Mucosa of stomach (tissue), 1 donor: ENCODE measurements at regions not wholly inside any gene's neighbourhood (a gene's known extent, or its start where the extent isn't known, plus 50 kb on each side); places are given as distances from the start of the nearest gene placed in this dataset.

ENCODE experiments used
- H3K27me3 ChIP-seq: one replicate; pipeline ENCODE4 v1.7.0; 2013; ENCODE audit warnings: mild to moderate bottlenecking, low read length; ENCODE audit not compliant: control insufficient read depth, insufficient read depth
- H3K36me3 ChIP-seq: one replicate; pipeline ENCODE4 v1.7.0; 2013; ENCODE audit warnings: low read length; ENCODE audit not compliant: control insufficient read depth, insufficient read depth
- H3K4me1 ChIP-seq: one replicate; pipeline ENCODE4 v1.7.0; 2013; ENCODE audit warnings: mild to moderate bottlenecking, low read length; ENCODE audit not compliant: control insufficient read depth, insufficient read depth
- H3K4me3 ChIP-seq: one replicate; pipeline ENCODE4 v1.7.0; 2013; ENCODE audit warnings: low read length
- H3K9ac ChIP-seq: one replicate; pipeline ENCODE4 v1.7.0; 2013; ENCODE audit warnings: mild to moderate bottlenecking, low read length, moderate library complexity
- H3K9me3 ChIP-seq: one replicate; pipeline ENCODE4 v1.7.0; 2013; ENCODE audit warnings: mild to moderate bottlenecking, low read length, moderate library complexity; ENCODE audit not compliant: control insufficient read depth
- donor health status: Pancreatic carcinoma.

DNA sequence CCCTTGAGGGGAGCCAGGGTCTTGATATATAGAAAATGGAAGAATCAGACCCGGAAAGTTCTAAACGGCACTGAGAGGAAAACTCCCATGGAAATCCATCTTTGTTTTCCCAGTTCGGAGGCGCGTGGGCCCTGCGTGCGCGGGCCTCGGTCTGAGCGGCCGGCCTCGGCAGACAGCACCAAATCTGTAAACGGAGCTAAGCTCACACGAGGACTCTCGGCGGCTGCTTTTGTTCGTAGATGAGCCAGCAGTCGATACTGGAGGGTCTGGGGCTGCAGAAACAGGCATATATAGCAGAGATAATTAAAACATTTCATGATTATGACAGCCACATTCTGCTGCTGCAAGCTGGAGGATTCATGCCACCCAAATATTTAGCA lies 68.5 kb upstream of the PPARA start:
- H3K9ac ChIP-seq: peak overlapping the region; percentile 96
- peaks cover 87% of the 10 kb centered on the region for H3K4me1 ChIP-seq
- no peaks in the 10 kb centered on the region for H3K9me3 ChIP-seq
- no peaks in the 10 kb centered on the region for H3K27me3 ChIP-seq
- peak overlapping the region; percentile 26 for H3K4me3 ChIP-seq
- H3K36me3 ChIP-seq: peaks cover 8% of the 10 kb centered on the region

DNA sequence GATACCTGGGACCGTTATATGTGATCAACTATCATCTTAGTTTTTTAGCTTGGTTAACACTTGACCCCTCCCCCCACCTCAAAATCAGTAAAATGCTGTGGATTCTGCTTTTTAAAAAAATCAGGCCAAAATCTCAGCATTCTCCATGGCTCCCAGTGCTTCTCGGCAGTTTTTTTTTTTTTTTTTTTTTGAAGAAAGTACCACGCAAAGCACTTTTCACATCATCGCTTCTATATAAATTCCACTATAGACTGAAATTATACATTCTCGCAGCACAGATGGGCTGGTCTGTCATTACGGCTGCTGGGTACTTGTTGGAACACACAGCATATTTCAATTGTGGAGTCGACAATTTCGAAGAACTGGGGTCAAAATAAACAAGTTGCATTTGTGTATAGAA lies 67.7 kb upstream of the PPARA start:
- Histone ChIP-seq H3K9me3 (no peaks in the 10 kb centered on the region), H3K9ac (peak overlapping the region; percentile 38), H3K36me3 (peaks cover 16% of the 10 kb centered on the region), H3K27me3 (no peaks in the 10 kb centered on the region), H3K4me1 (peaks cover 87% of the 10 kb centered on the region), H3K4me3 (no peak overlapping the region)

DNA sequence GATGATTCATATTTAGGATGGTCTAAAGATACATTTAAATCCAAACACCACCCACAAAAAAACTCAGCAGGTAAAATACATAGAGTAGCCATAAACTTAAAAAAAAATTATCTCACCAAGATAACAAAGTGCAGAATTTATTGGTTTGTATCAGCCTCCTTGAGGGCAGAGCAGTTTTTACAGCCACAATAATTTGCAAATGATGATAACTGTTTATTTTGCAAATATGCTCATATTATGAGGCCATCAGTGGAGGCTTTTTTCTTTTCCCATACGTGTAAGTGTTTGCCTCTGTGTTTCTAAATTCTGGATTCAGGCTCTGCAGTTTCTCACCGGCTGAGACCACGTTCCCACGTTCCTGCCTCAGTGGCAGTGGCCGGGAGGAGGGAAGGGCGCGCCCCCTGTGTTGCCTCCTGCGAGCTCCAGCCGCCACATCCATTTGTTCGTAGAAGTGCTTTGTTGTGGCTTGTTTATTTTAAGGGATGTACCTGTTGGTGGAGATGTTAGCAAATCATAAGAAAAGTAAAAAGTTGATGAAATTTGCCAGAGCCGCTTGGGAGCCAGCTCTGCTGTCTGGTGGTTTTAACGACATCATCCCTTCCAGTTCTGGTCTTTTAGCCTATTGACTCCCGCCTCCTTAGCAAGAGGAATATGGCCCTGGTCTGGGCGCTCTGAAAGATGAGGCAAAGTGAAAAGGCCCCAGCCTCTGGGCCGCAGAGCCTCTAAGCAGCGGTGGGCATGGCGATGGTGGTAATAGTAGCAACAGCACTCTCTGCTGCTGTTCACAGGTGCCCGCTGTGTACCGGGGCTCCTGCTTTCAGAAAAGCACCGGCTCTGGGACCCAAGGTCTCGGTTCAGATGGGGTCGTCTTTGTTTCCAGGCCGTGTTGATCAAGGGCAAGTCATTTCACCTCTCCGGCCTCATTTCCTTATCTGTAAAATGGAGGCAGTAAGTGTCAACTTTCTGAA lies 66.7 kb upstream of the PPARA start:
- peaks cover 87% of the 10 kb centered on the region for H3K4me1 ChIP-seq
- H3K9ac ChIP-seq: peak overlapping the region; percentile 60
- no peak overlapping the region for H3K4me3 ChIP-seq
- no peaks in the 10 kb centered on the region for H3K9me3 ChIP-seq
- peaks cover 16% of the 10 kb centered on the region for H3K36me3 ChIP-seq
- H3K27me3 ChIP-seq: no peaks in the 10 kb centered on the region

DNA sequence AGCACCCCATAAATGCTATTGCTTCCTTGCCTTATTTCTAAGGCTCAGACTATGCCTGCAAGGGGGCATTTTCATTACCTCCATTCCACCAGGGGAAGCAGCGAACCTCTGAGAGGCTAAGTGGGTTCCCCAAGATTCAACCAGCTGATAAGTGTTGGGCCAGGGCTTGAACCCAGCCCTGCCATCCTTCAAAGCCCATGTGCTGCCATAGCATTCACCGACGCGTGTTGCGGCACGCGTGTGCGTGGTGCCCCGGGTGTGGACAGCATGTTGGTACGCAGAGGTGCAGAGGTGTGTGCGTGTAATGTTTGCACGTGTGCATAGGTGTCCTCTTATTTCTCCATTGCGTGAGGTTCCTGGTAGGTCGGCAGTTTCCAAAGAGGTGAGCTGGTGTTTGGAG lies 66.0 kb upstream of the PPARA start:
- Histone ChIP-seq H3K4me1 (peaks cover 87% of the 10 kb centered on the region), H3K4me3 (no peak overlapping the region), H3K9me3 (no peaks in the 10 kb centered on the region), H3K36me3 (peaks cover 22% of the 10 kb centered on the region), H3K27me3 (no peaks in the 10 kb centered on the region), H3K9ac (peak overlapping the region; percentile 60)

DNA sequence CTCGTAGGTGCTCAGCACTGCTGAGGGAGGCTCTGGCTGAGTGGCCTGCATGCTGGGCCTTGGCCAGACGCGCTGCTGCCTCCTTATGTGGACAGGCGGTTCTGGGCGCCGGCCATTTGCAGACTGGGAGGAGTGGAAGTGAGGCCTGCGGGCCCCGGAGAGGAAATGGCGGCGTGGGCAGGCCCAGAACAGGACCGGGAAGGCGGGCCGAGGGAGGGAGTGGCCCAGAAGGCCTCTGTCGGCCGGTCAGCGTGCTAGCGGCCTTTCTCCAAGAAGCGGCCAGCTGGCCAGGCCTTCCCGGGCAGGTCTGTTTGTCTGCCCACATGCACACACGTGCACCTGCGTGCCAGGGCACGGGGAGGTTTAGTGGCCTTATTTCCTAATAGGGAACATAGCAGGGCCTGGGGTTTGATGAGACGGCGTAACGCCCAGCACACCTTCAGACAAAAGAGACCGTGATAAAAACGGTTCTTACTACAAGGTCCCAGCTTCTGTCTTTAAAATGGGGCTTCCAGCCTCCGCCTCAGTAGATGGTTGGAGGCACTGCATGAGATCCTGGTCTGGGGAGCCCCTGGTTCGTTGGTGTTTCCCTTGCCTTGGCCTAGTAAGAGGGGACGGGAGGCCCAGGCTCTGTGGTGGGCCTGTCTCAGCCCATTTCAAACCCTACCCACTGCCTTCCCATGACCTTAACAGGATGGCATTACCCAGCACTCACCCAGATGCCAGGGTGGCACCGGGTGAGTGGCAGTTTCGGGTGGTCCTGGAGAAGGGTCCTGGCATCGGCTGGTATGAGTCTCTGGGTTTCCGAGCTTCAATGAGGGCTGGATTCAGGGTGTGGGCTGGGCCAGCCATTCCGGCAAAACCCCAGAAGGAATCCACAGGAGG lies 65.1 kb upstream of the PPARA start:
- Histone ChIP-seq H3K4me1 (peaks cover 89% of the 10 kb centered on the region), H3K36me3 (peaks cover 22% of the 10 kb centered on the region), H3K27me3 (no peaks in the 10 kb centered on the region), H3K9me3 (no peaks in the 10 kb centered on the region), H3K9ac (peak overlapping the region; percentile 60), H3K4me3 (peak overlapping the region; percentile 5)

DNA sequence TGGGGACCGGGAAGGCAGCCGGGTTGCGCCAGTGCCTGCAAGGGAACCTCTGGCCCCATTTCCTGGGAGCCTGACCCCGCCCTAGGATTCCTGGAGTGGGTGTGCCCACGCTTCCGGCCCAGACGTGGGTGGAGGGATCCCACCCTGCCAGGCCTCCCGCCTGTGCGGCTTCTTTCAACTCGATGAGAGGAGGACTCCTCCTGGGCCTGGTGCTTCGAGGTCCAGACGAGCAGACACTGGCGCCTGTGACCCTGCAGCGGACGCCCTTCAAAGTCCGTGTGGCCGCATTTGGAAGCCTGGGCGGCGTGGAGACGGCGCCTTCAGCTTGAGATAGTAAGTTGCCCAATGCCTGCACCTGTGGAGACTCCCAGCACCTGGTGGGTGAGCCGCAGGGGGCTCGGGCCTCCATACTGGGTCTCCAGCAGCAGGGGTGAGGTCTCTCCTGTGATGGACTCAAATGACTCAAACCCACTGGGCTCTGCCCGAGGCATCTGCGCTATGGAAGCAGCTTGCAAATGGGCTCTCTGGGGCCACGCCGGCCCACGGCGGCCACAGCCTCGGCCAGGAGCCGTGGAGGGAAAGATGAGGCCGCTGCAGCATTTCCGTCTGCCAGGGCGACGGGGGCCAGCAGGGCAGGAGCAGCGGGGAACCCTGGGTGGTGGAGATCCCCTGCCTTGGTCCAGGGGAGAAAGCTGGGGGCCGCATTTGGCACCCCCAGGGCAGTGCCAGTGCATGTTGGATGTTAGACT lies 64.3 kb upstream of the PPARA start:
- Histone ChIP-seq H3K27me3 (no peaks in the 10 kb centered on the region), H3K4me1 (peaks cover 88% of the 10 kb centered on the region), H3K4me3 (peak overlapping the region; percentile 5), H3K9ac (peak overlapping the region; percentile 60), H3K36me3 (peaks cover 22% of the 10 kb centered on the region), H3K9me3 (no peaks in the 10 kb centered on the region)

DNA sequence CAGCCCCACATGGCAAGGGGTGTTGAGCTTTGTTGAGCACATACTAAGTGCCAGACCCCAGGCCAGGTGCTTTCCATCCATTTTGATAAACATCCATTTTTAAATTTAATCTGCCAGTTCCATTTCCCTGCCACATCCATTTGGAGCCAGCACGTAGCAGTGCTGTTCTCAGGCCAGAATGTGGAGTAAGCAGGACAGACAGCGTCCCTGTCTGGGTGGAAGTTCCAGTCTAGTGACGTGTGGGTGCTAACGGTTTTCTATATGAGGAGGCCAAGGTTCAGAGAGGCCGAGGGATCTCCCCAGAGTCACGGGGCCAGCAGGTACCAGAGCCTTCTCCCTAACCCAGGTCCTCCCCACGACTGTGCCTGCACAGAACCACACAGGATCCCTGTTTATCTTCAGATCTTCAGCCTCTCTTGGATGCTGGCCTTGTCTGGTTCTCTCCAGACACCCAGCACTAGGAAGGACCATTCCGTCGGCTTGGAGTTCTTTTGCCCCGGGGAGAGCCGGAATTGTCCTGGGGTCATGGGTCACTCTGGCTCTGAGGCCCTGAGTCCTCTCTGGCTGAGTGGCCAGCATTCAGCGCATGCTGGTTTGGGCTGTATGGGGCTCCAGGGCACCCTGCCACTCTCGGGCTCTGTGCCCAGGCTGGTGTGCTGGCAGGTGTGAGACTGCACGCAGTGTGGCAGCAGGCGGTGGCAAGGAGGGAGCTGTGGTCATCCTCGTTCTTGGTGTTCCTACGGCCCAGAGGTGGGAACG lies 63.6 kb upstream of the PPARA start:
- Histone ChIP-seq H3K9ac (peak overlapping the region; percentile 60), H3K9me3 (no peaks in the 10 kb centered on the region)

DNA sequence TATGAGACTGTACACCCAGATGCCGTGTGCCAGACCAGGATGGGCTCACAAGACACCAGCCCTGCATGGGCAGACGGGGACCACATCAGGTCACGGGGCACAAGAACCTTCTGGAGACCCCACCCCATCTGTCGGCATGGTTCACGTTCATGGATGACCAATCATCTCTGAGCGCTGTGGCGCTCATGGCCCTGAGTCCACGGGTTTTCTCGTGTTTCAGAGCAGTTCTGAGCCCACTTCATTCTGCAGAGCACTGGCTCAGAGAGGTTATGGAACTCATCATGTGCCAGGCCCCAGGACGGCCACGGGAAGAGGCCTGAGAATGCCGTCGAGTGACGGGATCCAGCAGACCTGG lies 63.0 kb upstream of the PPARA start:
- no peaks in the 10 kb centered on the region for H3K27me3 ChIP-seq
- no peaks in the 10 kb centered on the region for H3K9me3 ChIP-seq
- peaks cover 92% of the 10 kb centered on the region for H3K4me1 ChIP-seq
- H3K4me3 ChIP-seq: no peak overlapping the region
- peak overlapping the region; percentile 24 for H3K9ac ChIP-seq
- H3K36me3 ChIP-seq: peaks cover 22% of the 10 kb centered on the region

More for the DNA sequence above, 63.6 kb upstream of the PPARA start:
- Histone ChIP-seq H3K4me3 (no peak overlapping the region), H3K27me3 (no peaks in the 10 kb centered on the region), H3K4me1 (peaks cover 87% of the 10 kb centered on the region), H3K36me3 (peaks cover 22% of the 10 kb centered on the region)

DNA sequence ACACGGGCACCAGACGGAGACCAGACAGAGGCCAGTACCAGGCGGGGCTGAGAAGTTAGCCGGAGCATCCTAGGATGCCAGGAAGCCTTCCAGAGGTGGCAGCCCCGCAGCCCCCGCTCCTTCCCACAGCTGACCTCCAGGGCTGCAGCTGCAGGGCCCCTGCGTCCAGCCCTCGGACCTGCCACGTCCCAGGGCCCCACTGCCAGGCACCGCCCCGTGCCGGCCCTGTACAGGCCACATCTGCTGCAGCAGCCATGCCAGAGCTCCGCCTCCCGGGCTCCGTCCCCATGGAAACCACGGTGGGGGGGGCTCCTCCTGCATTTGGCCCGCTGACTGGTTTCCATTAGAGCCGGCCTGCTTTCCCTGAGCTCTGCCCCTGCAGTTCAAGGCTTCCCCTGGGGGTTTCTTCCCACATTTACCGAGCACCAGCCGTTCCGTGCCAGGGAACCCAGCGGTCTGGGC lies 62.5 kb upstream of the PPARA start:
- H3K36me3 ChIP-seq: peaks cover 22% of the 10 kb centered on the region
- peak overlapping the region; percentile 56 for H3K9ac ChIP-seq
- no peaks in the 10 kb centered on the region for H3K9me3 ChIP-seq
- no peak overlapping the region for H3K4me3 ChIP-seq
- peaks cover 92% of the 10 kb centered on the region for H3K4me1 ChIP-seq
- H3K27me3 ChIP-seq: no peaks in the 10 kb centered on the region

DNA sequence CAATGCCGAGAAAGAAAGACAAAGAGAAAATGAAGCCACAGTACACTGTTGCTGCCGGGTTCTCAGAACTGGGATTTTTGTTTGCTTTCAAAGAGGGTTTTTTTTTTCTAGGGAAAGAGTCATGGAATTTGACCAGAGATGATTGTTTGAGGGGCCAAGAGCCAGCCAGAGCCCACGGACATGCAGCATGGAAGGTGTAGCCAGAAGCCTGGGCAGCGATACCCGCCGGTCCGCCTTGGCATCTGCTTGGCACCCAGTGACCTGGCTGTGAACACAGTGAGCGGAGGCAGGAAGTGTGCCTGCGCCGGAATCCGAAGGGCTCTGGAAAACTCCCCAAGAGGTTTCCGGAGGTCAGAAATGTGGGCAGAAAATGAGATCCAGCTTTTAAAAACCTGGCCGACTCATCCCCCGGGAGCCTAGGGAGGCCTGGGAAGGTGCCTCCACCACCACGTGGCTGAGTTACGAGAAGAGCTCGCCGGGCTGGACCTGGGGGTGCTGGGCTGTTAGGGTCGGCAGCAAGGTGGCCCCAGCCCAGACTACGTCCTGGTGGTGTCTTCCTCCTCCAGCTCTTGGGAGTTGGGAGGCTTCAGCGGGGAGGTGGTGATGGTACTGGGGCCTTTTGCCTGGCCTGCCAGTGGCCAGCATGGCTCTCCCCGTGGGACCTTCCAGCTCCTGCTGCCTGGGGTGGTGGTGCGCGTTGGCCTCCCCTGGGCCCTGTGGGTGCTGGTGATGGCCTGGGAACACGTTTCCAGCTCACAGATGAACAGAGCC lies 61.6 kb upstream of the PPARA start:
- Histone ChIP-seq H3K36me3 (peaks cover 29% of the 10 kb centered on the region), H3K4me3 (no peak overlapping the region)

More for the DNA sequence above, 61.6 kb upstream of the PPARA start:
- Histone ChIP-seq H3K9ac (peak overlapping the region; percentile 70), H3K9me3 (no peaks in the 10 kb centered on the region), H3K27me3 (no peaks in the 10 kb centered on the region), H3K4me1 (peaks cover 93% of the 10 kb centered on the region)
